Liver (tissue), 3 donors: ENCODE measurements at regions not wholly inside any gene's neighbourhood (a gene's known extent, or its start where the extent isn't known, plus 50 kb on each side); places are given as distances from the start of the nearest gene placed in this dataset.

Experiments used
- CTCF ChIP-seq: fragments of 150-350 bp; IDR thresholded peaks from 2 replicates; pipeline ENCODE4 v1.5.1; 2017; ENCODE audit warnings: improper control_type of control experiment, low read depth, low read length; ENCODE audit not compliant: missing input control
- EGR1 ChIP-seq, 2 donors: IDR thresholded peaks; 2 replicates each; pipeline ENCODE4 v1.6.1; 2016 to 2018; ENCODE audit warnings: antibody characterized with exemption in 2 of 2, low read depth in 2 of 2
- GABPA ChIP-seq, 2 donors: IDR thresholded peaks in 1 of 2; conservative IDR thresholded peaks in 1 of 2; 2 replicates each; pipeline ENCODE4 v1.6.1; 2016; ENCODE audit warnings: antibody characterized with exemption in 2 of 2, mild to moderate bottlenecking in 1 of 2, moderate library complexity in 1 of 2
- HNF4A ChIP-seq, 2 donors: conservative IDR thresholded peaks; 2 replicates each; pipeline ENCODE4 v1.6.1; 2016; ENCODE audit warnings: antibody characterized with exemption in 2 of 2, mild to moderate bottlenecking in 2 of 2
- HNF4G ChIP-seq: IDR thresholded peaks from 2 replicates; pipeline ENCODE4 v1.6.1; 2016; ENCODE audit warnings: antibody characterized with exemption
- JUND ChIP-seq, 2 donors: IDR thresholded peaks; 2 replicates each; pipeline ENCODE4 v1.6.1; 2016; ENCODE audit warnings: antibody characterized with exemption in 2 of 2
- RAD21 ChIP-seq, 2 donors: IDR thresholded peaks; 2 replicates each; pipeline ENCODE4 v1.6.1; 2016; ENCODE audit warnings: antibody characterized with exemption in 2 of 2, mild to moderate bottlenecking in 2 of 2
- TAF1 ChIP-seq: conservative IDR thresholded peaks from 2 replicates; pipeline ENCODE4 v1.6.1; 2016; ENCODE audit warnings: antibody characterized with exemption, mild to moderate bottlenecking
- YY1 ChIP-seq: IDR thresholded peaks from 2 replicates; pipeline ENCODE4 v1.6.1; 2016; ENCODE audit warnings: antibody characterized with exemption, mild to moderate bottlenecking
- TF ChIP-seq, protein P1 (sequence below): IDR thresholded peaks from 2 replicates; pipeline ENCODE4 v1.6.1; 2016; ENCODE audit warnings: antibody characterized with exemption, mild to moderate bottlenecking
- TF ChIP-seq, protein P2 (sequence below): IDR thresholded peaks from 2 replicates; pipeline ENCODE4 v1.6.1; 2016; ENCODE audit warnings: antibody characterized with exemption
- TF ChIP-seq, protein P3 (sequence below): IDR thresholded peaks from 2 replicates; pipeline ENCODE4 v1.6.1; 2016; ENCODE audit warnings: antibody characterized with exemption
- donor health status: healthy.
- donor health status: healthy.

- TF ChIP-seq CTCF (no peak), JUND (IDR thresholded peaks at IDR 0.05) (no peak), HNF4G (no peak), RAD21 (IDR thresholded peaks at IDR 0.05) (no peak), EGR1 (IDR thresholded peaks at IDR 0.05; ENCODE audit: low read depth in 2 of 2) (no peak), GABPA (IDR thresholded peaks at IDR 0.05 in 1 of 2, conservative IDR thresholded peaks at IDR 0.05 in 1 of 2) (no peak), TAF1 (no peak), YY1 (no peak), HNF4A (conservative IDR thresholded peaks at IDR 0.05) (no peak)
- TF ChIP-seq, protein P1, sequence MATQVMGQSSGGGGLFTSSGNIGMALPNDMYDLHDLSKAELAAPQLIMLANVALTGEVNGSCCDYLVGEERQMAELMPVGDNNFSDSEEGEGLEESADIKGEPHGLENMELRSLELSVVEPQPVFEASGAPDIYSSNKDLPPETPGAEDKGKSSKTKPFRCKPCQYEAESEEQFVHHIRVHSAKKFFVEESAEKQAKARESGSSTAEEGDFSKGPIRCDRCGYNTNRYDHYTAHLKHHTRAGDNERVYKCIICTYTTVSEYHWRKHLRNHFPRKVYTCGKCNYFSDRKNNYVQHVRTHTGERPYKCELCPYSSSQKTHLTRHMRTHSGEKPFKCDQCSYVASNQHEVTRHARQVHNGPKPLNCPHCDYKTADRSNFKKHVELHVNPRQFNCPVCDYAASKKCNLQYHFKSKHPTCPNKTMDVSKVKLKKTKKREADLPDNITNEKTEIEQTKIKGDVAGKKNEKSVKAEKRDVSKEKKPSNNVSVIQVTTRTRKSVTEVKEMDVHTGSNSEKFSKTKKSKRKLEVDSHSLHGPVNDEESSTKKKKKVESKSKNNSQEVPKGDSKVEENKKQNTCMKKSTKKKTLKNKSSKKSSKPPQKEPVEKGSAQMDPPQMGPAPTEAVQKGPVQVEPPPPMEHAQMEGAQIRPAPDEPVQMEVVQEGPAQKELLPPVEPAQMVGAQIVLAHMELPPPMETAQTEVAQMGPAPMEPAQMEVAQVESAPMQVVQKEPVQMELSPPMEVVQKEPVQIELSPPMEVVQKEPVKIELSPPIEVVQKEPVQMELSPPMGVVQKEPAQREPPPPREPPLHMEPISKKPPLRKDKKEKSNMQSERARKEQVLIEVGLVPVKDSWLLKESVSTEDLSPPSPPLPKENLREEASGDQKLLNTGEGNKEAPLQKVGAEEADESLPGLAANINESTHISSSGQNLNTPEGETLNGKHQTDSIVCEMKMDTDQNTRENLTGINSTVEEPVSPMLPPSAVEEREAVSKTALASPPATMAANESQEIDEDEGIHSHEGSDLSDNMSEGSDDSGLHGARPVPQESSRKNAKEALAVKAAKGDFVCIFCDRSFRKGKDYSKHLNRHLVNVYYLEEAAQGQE: no peak
- TF ChIP-seq, protein P2, sequence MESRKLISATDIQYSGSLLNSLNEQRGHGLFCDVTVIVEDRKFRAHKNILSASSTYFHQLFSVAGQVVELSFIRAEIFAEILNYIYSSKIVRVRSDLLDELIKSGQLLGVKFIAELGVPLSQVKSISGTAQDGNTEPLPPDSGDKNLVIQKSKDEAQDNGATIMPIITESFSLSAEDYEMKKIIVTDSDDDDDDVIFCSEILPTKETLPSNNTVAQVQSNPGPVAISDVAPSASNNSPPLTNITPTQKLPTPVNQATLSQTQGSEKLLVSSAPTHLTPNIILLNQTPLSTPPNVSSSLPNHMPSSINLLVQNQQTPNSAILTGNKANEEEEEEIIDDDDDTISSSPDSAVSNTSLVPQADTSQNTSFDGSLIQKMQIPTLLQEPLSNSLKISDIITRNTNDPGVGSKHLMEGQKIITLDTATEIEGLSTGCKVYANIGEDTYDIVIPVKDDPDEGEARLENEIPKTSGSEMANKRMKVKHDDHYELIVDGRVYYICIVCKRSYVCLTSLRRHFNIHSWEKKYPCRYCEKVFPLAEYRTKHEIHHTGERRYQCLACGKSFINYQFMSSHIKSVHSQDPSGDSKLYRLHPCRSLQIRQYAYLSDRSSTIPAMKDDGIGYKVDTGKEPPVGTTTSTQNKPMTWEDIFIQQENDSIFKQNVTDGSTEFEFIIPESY: no peak
- TF ChIP-seq, protein P3, sequence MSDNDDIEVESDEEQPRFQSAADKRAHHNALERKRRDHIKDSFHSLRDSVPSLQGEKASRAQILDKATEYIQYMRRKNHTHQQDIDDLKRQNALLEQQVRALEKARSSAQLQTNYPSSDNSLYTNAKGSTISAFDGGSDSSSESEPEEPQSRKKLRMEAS: no peak
Observed at GRCh38 chr18:10162340-10162739, 248.5 kb downstream of the VAPA start.
